NCI-H748 treated with DMSO at 0.1 percent for 48 hours (cell line): ENCODE measurements at regions not wholly inside any gene's neighbourhood (a gene's known extent, or its start where the extent isn't known, plus 50 kb on each side); places are given as distances from the start of the nearest gene placed in this dataset.

Source experiments
- DNase-seq: peaks from one replicate; lab custom pipeline; 2025; lab: John Stamatoyannopoulos, UW

- DNase-seq: no peak
These were observed 364.1 kb downstream of the FOXO1 start for GRCh38 chr13:40302351-40302750.

- DNase-seq: no peak
These were observed 362.1 kb downstream of the FOXO1 start for GRCh38 chr13:40304391-40304790.

GRCh38 chr13:40306817-40307216, 359.6 kb downstream of the FOXO1 start:
- no peak for DNase-seq

- DNase-seq: no peak
These were observed 356.6 kb downstream of the FOXO1 start for GRCh38 chr13:40309881-40310280.

- DNase-seq: no peak
These were observed 354.9 kb downstream of the FOXO1 start for GRCh38 chr13:40311356-40312101.

GRCh38 chr13:40313269-40314200, 352.9 kb downstream of the FOXO1 start:
- DNase-seq: no peak

GRCh38 chr13:40315416-40316064, 350.9 kb downstream of the FOXO1 start:
- no peak for DNase-seq

- DNase-seq: no peak
These were observed 350.1 kb downstream of the FOXO1 start for GRCh38 chr13:40316301-40316700.

- DNase-seq: no peak
These were observed 348.5 kb downstream of the FOXO1 start for GRCh38 chr13:40317980-40318327.

GRCh38 chr13:40318366-40318765, 348.1 kb downstream of the FOXO1 start:
- DNase-seq: no peak

- DNase-seq: no peak
These were observed 346.5 kb downstream of the FOXO1 start for GRCh38 chr13:40319699-40320579.

- no peak for DNase-seq
These were observed 338.4 kb downstream of the FOXO1 start for GRCh38 chr13:40328091-40328490.

- DNase-seq: no peak
These were observed 336.5 kb downstream of the FOXO1 start for GRCh38 chr13:40329781-40330485.

- DNase-seq: no peak
These were observed 335.5 kb downstream of the FOXO1 start for GRCh38 chr13:40330950-40331349.

GRCh38 chr13:40331802-40332201, 334.6 kb downstream of the FOXO1 start:
- DNase-seq: no peak

GRCh38 chr13:40333226-40333625, 333.2 kb downstream of the FOXO1 start:
- no peak for DNase-seq

GRCh38 chr13:40334031-40334430, 332.4 kb downstream of the FOXO1 start:
- no peak for DNase-seq

- no peak for DNase-seq
These were observed 331.8 kb downstream of the FOXO1 start for GRCh38 chr13:40334616-40335015.

GRCh38 chr13:40336228-40337221, 329.9 kb downstream of the FOXO1 start:
- DNase-seq: no peak

- no peak for DNase-seq
These were observed 328.8 kb downstream of the FOXO1 start for GRCh38 chr13:40337651-40338050.
